GM18861 (cell line): ENCODE measurements at regions not wholly inside any gene's neighbourhood (a gene's known extent, or its start where the extent isn't known, plus 50 kb on each side); places are given as distances from the start of the nearest gene placed in this dataset.

Experiments
- ATAC-seq: cut with Tn5 transposase; IDR thresholded peaks from one replicate; pipeline ENCODE4 v1.9.1; 2021; ENCODE audit not compliant: unreplicated experiment

GRCh38 chrX:810186-810585, 179.6 kb downstream of the SHOX start:
- ATAC-seq = no peak

GRCh38 chrX:809081-809480, 178.5 kb downstream of the SHOX start:
- no peak for ATAC-seq

GRCh38 chrX:806586-806985, 176.0 kb downstream of the SHOX start:
- ATAC-seq = no peak

- ATAC-seq = no peak
These were observed 175.4 kb downstream of the SHOX start for GRCh38 chrX:805988-806387.

GRCh38 chrX:805103-805670, 174.6 kb downstream of the SHOX start:
- no peak for ATAC-seq

- no peak for ATAC-seq
These were observed 172.3 kb downstream of the SHOX start for GRCh38 chrX:802846-803245.

GRCh38 chrX:799808-800207, 169.2 kb downstream of the SHOX start:
- no peak for ATAC-seq

GRCh38 chrX:794311-794710, 163.7 kb downstream of the SHOX start:
- ATAC-seq = no peak

GRCh38 chrX:793216-793770, 162.7 kb downstream of the SHOX start:
- no peak for ATAC-seq

GRCh38 chrX:791479-792034, 161.0 kb downstream of the SHOX start:
- ATAC-seq = no peak

GRCh38 chrX:790783-791360, 160.3 kb downstream of the SHOX start:
- ATAC-seq = no peak

- no peak for ATAC-seq
These were observed 159.5 kb downstream of the SHOX start for GRCh38 chrX:790041-790506.

- no peak for ATAC-seq
These were observed 158.5 kb downstream of the SHOX start for GRCh38 chrX:789096-789495.

GRCh38 chrX:786441-786881, 155.9 kb downstream of the SHOX start:
- ATAC-seq = no peak

GRCh38 chrX:784829-785228, 154.2 kb downstream of the SHOX start:
- ATAC-seq = no peak

GRCh38 chrX:781224-782204, 150.9 kb downstream of the SHOX start:
- no peak for ATAC-seq

GRCh38 chrX:776529-777230, 146.1 kb downstream of the SHOX start:
- no peak for ATAC-seq

- ATAC-seq = no peak
These were observed 145.5 kb downstream of the SHOX start for GRCh38 chrX:776061-776460.

GRCh38 chrX:774536-774935, 143.9 kb downstream of the SHOX start:
- no peak for ATAC-seq

GRCh38 chrX:773292-774025, 142.9 kb downstream of the SHOX start:
- ATAC-seq = no peak
